HCT116 (cell line): ENCODE measurements at regions not wholly inside any gene's neighbourhood (a gene's known extent, or its start where the extent isn't known, plus 50 kb on each side); places are given as distances from the start of the nearest gene placed in this dataset.

Experiments used
- EGR1 ChIP-seq: IDR thresholded peaks from 2 replicates; pipeline ENCODE4 v1.6.1; 2012; ENCODE audit warnings: low read depth
- EZH2 ChIP-seq: fragments of 200-600 bp; sonication (generic); IDR thresholded peaks from 2 replicates; pipeline ENCODE4 v1.6.1; 2017; ENCODE audit warnings: antibody characterized with exemption, mixed run types
- EZH2phosphoT487 ChIP-seq: fragments of 200-600 bp; IDR thresholded peaks from 2 replicates; pipeline ENCODE4 v1.6.1; 2018; ENCODE audit warnings: antibody characterized with exemption, borderline replicate concordance
- JUND ChIP-seq: IDR thresholded peaks from 2 replicates; pipeline ENCODE4 v1.6.1; 2012
- POLR2A ChIP-seq: IDR thresholded peaks from 2 replicates; pipeline ENCODE4 v1.7.0; 2011; ENCODE audit warnings: borderline replicate concordance; ENCODE audit not compliant: insufficient read depth, insufficient read length; ENCODE audit errors: extremely low read depth
- POLR2AphosphoS5 ChIP-seq: IDR thresholded peaks from 2 replicates; pipeline ENCODE4 v1.6.1; 2011; ENCODE audit warnings: mild to moderate bottlenecking, low read depth, low read length, moderate library complexity
- RAD21 ChIP-seq: IDR thresholded peaks from 2 replicates; pipeline ENCODE4 v1.6.1; 2012; ENCODE audit warnings: low read depth, mild to moderate bottlenecking
- SP1 ChIP-seq: IDR thresholded peaks from 2 replicates; pipeline ENCODE4 v1.6.1; 2012; ENCODE audit warnings: low read depth
- SRF ChIP-seq: IDR thresholded peaks from 2 replicates; pipeline ENCODE4 v1.6.1; 2012; ENCODE audit warnings: low read depth
- ZNF274 ChIP-seq: fragments of 200-500 bp; sonication (Bioruptor generic); IDR thresholded peaks from 2 replicates; pipeline ENCODE4 v1.6.1; 2014; ENCODE audit warnings: mild to moderate bottlenecking, low read depth, low read length, inconsistent platforms
- TF ChIP-seq, protein P1 (sequence below), 3 experiments: fragments of 200-600 bp in 1 of 3; sonication (generic) in 1 of 3; IDR thresholded peaks in 2 of 3; conservative IDR thresholded peaks in 1 of 3; 2 replicates each; pipeline ENCODE4 v1.5.1; 2012 to 2017; ENCODE audit warnings: low read depth in 2 of 3, low read length in 2 of 3, antibody characterized with exemption in 1 of 3, borderline replicate concordance in 1 of 3, control low read depth in 1 of 3, mild to moderate bottlenecking in 1 of 3, mixed read lengths in 1 of 3, mixed run types in 1 of 3, moderate library complexity in 1 of 3; ENCODE audit not compliant: insufficient read depth in 1 of 3
- TF ChIP-seq, protein P2 (sequence below): IDR thresholded peaks from 2 replicates; pipeline ENCODE4 v1.6.1; 2011; ENCODE audit warnings: mild to moderate bottlenecking, low read length, moderate library complexity; ENCODE audit not compliant: insufficient replicate concordance; ENCODE audit errors: extremely low read depth
- TF ChIP-seq, protein P3 (sequence below): IDR thresholded peaks from 2 replicates; pipeline ENCODE4 v1.6.1; 2012; ENCODE audit warnings: low read depth

DNA sequence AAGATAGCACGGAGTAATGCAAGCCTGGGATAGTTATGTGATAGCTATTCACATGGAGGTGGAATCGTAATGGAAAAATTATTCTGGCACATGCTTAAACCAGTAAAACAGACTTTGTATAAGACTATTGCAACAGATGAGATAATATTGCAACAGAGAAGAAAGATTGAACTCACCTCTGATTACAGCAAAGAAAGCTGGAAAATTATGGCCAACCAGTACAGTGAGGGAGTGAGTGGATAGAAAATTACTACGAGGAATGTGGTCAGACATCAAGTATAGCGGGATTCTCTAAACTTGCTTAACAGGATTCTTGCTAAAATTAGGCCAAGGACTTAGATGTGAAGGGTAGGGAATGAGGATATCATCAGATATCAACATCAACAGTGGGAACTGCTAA lies 397.6 kb upstream of the KLHL1 start:
- TF ChIP-seq, protein P1, sequence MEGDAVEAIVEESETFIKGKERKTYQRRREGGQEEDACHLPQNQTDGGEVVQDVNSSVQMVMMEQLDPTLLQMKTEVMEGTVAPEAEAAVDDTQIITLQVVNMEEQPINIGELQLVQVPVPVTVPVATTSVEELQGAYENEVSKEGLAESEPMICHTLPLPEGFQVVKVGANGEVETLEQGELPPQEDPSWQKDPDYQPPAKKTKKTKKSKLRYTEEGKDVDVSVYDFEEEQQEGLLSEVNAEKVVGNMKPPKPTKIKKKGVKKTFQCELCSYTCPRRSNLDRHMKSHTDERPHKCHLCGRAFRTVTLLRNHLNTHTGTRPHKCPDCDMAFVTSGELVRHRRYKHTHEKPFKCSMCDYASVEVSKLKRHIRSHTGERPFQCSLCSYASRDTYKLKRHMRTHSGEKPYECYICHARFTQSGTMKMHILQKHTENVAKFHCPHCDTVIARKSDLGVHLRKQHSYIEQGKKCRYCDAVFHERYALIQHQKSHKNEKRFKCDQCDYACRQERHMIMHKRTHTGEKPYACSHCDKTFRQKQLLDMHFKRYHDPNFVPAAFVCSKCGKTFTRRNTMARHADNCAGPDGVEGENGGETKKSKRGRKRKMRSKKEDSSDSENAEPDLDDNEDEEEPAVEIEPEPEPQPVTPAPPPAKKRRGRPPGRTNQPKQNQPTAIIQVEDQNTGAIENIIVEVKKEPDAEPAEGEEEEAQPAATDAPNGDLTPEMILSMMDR (IDR thresholded peaks at IDR 0.05 in 2 of 3, conservative IDR thresholded peaks at IDR 0.05 in 1 of 3; ENCODE audit: borderline replicate concordance in 1 of 3, insufficient read depth in 1 of 3, low read depth in 2 of 3, low read length in 2 of 3) = no peak
- TF ChIP-seq SP1 = no peak
- TF ChIP-seq, protein P2, sequence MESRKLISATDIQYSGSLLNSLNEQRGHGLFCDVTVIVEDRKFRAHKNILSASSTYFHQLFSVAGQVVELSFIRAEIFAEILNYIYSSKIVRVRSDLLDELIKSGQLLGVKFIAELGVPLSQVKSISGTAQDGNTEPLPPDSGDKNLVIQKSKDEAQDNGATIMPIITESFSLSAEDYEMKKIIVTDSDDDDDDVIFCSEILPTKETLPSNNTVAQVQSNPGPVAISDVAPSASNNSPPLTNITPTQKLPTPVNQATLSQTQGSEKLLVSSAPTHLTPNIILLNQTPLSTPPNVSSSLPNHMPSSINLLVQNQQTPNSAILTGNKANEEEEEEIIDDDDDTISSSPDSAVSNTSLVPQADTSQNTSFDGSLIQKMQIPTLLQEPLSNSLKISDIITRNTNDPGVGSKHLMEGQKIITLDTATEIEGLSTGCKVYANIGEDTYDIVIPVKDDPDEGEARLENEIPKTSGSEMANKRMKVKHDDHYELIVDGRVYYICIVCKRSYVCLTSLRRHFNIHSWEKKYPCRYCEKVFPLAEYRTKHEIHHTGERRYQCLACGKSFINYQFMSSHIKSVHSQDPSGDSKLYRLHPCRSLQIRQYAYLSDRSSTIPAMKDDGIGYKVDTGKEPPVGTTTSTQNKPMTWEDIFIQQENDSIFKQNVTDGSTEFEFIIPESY = no peak
- no peak for TF ChIP-seq EGR1
- no peak for TF ChIP-seq EZH2phosphoT487
- no peak for TF ChIP-seq ZNF274
- TF ChIP-seq, protein P3, sequence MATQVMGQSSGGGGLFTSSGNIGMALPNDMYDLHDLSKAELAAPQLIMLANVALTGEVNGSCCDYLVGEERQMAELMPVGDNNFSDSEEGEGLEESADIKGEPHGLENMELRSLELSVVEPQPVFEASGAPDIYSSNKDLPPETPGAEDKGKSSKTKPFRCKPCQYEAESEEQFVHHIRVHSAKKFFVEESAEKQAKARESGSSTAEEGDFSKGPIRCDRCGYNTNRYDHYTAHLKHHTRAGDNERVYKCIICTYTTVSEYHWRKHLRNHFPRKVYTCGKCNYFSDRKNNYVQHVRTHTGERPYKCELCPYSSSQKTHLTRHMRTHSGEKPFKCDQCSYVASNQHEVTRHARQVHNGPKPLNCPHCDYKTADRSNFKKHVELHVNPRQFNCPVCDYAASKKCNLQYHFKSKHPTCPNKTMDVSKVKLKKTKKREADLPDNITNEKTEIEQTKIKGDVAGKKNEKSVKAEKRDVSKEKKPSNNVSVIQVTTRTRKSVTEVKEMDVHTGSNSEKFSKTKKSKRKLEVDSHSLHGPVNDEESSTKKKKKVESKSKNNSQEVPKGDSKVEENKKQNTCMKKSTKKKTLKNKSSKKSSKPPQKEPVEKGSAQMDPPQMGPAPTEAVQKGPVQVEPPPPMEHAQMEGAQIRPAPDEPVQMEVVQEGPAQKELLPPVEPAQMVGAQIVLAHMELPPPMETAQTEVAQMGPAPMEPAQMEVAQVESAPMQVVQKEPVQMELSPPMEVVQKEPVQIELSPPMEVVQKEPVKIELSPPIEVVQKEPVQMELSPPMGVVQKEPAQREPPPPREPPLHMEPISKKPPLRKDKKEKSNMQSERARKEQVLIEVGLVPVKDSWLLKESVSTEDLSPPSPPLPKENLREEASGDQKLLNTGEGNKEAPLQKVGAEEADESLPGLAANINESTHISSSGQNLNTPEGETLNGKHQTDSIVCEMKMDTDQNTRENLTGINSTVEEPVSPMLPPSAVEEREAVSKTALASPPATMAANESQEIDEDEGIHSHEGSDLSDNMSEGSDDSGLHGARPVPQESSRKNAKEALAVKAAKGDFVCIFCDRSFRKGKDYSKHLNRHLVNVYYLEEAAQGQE = no peak
- no peak for TF ChIP-seq POLR2AphosphoS5
- TF ChIP-seq JUND = no peak
- no peak for TF ChIP-seq POLR2A
- TF ChIP-seq EZH2 = no peak
- no peak for TF ChIP-seq RAD21
- no peak for TF ChIP-seq SRF
